ENCODE measurements at regions not wholly inside any gene's neighbourhood (a gene's known extent, or its start where the extent isn't known, plus 50 kb on each side); places are given as distances from the start of the nearest gene placed in this dataset.

- Histone ChIP-seq H2AFZ (ENCODE audit: low read length) (no peak overlapping the region), H2BK15ac (ENCODE audit: low read depth, low read length) (no peak overlapping the region), H3K18ac (ENCODE audit: insufficient read length, low read depth, low read length) (no peak overlapping the region), H3K4me1 (ENCODE audit: insufficient read depth, low read length) (no peaks in the 10 kb centered on the region), H2BK120ac (ENCODE audit: low read depth, low read length, poor library complexity, severe bottlenecking) (no peak overlapping the region), H3K27me3 (ENCODE audit: insufficient read depth, low read length) (no peaks in the 10 kb centered on the region), H3K9ac (ENCODE audit: extremely low read depth, insufficient read length, low read length) (no peak overlapping the region), H3K4ac (ENCODE audit: low read depth, low read length) (no peak overlapping the region), H4K5ac (ENCODE audit: insufficient read length, low read depth, low read length) (no peak overlapping the region), H2BK20ac (ENCODE audit: low read depth, low read length, poor library complexity, severe bottlenecking) (no peak overlapping the region), H2BK5ac (ENCODE audit: insufficient read length, low read length) (no peak overlapping the region), H3T11ph (ENCODE audit: low read length) (no peak overlapping the region), H3K56ac (ENCODE audit: insufficient read length, low read depth, low read length) (no peak overlapping the region), H4K91ac (ENCODE audit: insufficient read length, low read depth, low read length) (no peak overlapping the region), H2BK12ac (ENCODE audit: insufficient read length, low read depth, low read length) (no peak overlapping the region), H3K79me1 (ENCODE audit: insufficient read depth, low read depth, low read length, poor library complexity, severe bottlenecking) (no peaks in the 10 kb centered on the region), H3K79me2 (ENCODE audit: insufficient read depth, low read length) (no peaks in the 10 kb centered on the region), H3K23ac (ENCODE audit: insufficient read length, low read depth, low read length) (no peak overlapping the region), H2AK5ac (ENCODE audit: insufficient read length, low read length) (no peak overlapping the region), H3K4me2 (ENCODE audit: insufficient read depth, insufficient read length, low read length) (no peak overlapping the region), H4K20me1 (ENCODE audit: control insufficient read depth, insufficient read depth, insufficient read length) (no peaks in the 10 kb centered on the region), H4K8ac (replicated peaks; ENCODE audit: insufficient read length, low read depth, low read length) (no peak overlapping the region), H3K23me2 (ENCODE audit: insufficient read length, low read depth, low read length, poor library complexity, severe bottlenecking) (no peaks in the 10 kb centered on the region), H3K9me3 (ENCODE audit: control insufficient read depth, low read depth, low read length) (no peaks in the 10 kb centered on the region), H3K14ac (ENCODE audit: insufficient read depth, low read length) (no peak overlapping the region), H3K27ac (ENCODE audit: insufficient read length, low read depth, low read length) (no peak overlapping the region)
- no peaks in the 10 kb centered on the region; a peak in 1 of 5 replicates for H3K9me3 Mint-ChIP-seq
- no peak overlapping the region for H3K27ac Mint-ChIP-seq
- no peak for DNase-seq
- H3K4me3 Mint-ChIP-seq, result no peak overlapping the region
- no peak for TF ChIP-seq CTCF (conservative IDR thresholded peaks at IDR 0.05)
- H3K36me3 Mint-ChIP-seq (ENCODE audit: insufficient read depth in 1 of 3, low read depth in 3 of 3), result no peaks in the 10 kb centered on the region
- H3K4me1 Mint-ChIP-seq, result no peaks in the 10 kb centered on the region
- no peaks in the 10 kb centered on the region for H3K27me3 Mint-ChIP-seq (ENCODE audit: low read depth)
Observed at GRCh38 chr7:19530261-19530660, 178.6 kb downstream of the POLR1F start.
